HCT116 (cell line): ENCODE measurements at regions not wholly inside any gene's neighbourhood (a gene's known extent, or its start where the extent isn't known, plus 50 kb on each side); places are given as distances from the start of the nearest gene placed in this dataset.

Experiments used
- ATAC-seq: fragments of 200-7000 bp; cut with Tn5 transposase; 2 replicates; pipeline ENCODE4 v1.9.1; 2020; ENCODE audit warnings: mild to moderate bottlenecking, moderate library complexity
- BruUV-seq: library from RNA; stranded (reverse); fragments of 400-500 nt; replicated peaks from 2 replicates; lab custom pipeline; 2021; lab: Mats Ljungman, UMichigan
- CTCF ChIA-PET: fragments of 300-600 bp; sonication (Branson Sonifier 250); formaldehyde crosslinking; loops from one replicate; lab custom pipeline; 2021; ENCODE audit warnings: antibody characterized with exemption; lab: Charles Lee
- POLR2A ChIA-PET: fragments of 300-600, 350-600 bp; sonication (Branson Sonifier 250); formaldehyde crosslinking; loops from one replicate; lab custom pipeline; 2021; ENCODE audit warnings: antibody characterized with exemption; lab: Charles Lee
- RAD21 ChIA-PET, 2 experiments: fragments of 300-600 bp; sonication (Branson Sonifier 250); formaldehyde crosslinking; loops; one replicate each; lab custom pipeline; 2023; ENCODE audit warnings: low total read pairs in 2 of 2; ENCODE audit not compliant: uncharacterized antibody in 2 of 2, unreplicated experiment in 2 of 2, low non-redundant PET in 1 of 2; lab: Charles Lee
- DNase-seq: peaks from one replicate; pipeline ENCODE4 v3.0.0-alpha.2; 2010; ENCODE audit warnings: low read depth, low spot score
- H2AFZ ChIP-seq: fragments of 200-600 bp; shearing (Covaris generic), sonication (generic); 2 replicates; pipeline ENCODE4 v1.6.1; 2017; ENCODE audit warnings: low read depth, mixed run types, mixed read lengths, antibody characterized with exemption, low read length; ENCODE audit not compliant: poor library complexity, severe bottlenecking
- H3K27ac ChIP-seq: 2 replicates; pipeline ENCODE4 v1.5.1; 2012; ENCODE audit warnings: low read depth, low read length
- H3K27me3 ChIP-seq: fragments of 200-600 bp; sonication (generic); 2 replicates; pipeline ENCODE4 v1.6.1; 2016; ENCODE audit warnings: mixed run types, low read length, mixed read lengths; ENCODE audit not compliant: insufficient read depth
- H3K36me3 ChIP-seq, 2 experiments: fragments of 200-500 bp in 1 of 2; fragments of 200-600 bp in 1 of 2; sonication (Bioruptor generic) in 1 of 2; sonication (generic) in 1 of 2; 2 replicates each; pipeline versions ENCODE4 v1.5.1 to v1.6.1; 2014 to 2016; ENCODE audit warnings: low read length in 2 of 2, inconsistent platforms in 1 of 2, mixed read lengths in 1 of 2, mixed run types in 1 of 2; ENCODE audit not compliant: insufficient read depth in 2 of 2, control insufficient read depth in 1 of 2
- H3K4me1 ChIP-seq, 2 experiments: fragments of 200-600 bp in 1 of 2; sonication (generic) in 1 of 2; 2 replicates each; pipeline versions ENCODE4 v1.5.1 to v1.6.1; 2012 to 2017; ENCODE audit warnings: low read length in 2 of 2, inconsistent platforms in 1 of 2, mild to moderate bottlenecking in 1 of 2, mixed read lengths in 1 of 2, mixed run types in 1 of 2, moderate library complexity in 1 of 2; ENCODE audit not compliant: insufficient read depth in 2 of 2, control insufficient read depth in 1 of 2
- H3K4me2 ChIP-seq: fragments of 200-600 bp; sonication (generic); 2 replicates; pipeline ENCODE4 v1.6.1; 2017; ENCODE audit warnings: mixed run types, low read length, mixed read lengths
- H3K4me3 ChIP-seq, 2 experiments: fragments of 200-600 bp in 1 of 2; sonication (generic) in 1 of 2; replicated peaks in 1 of 2; 2 replicates each; pipeline ENCODE4 v1.5.1; 2011 to 2016; ENCODE audit warnings: low read length in 2 of 2, control low read depth in 1 of 2, low read depth in 1 of 2, mild to moderate bottlenecking in 1 of 2, mixed read lengths in 1 of 2, mixed run types in 1 of 2
- H3K79me2 ChIP-seq: fragments of 200-600 bp; sonication (generic); 2 replicates; pipeline ENCODE4 v1.6.1; 2017; ENCODE audit warnings: mild to moderate bottlenecking, mixed run types, low read length, moderate library complexity, mixed read lengths; ENCODE audit not compliant: insufficient read depth
- H3K9ac ChIP-seq: fragments of 200-600 bp; sonication (generic); 2 replicates; pipeline ENCODE4 v1.6.1; 2016; ENCODE audit warnings: low read length, mixed read lengths
- H3K9me2 ChIP-seq: fragments of 200-600 bp; sonication (generic), shearing (Covaris generic); 2 replicates; pipeline ENCODE4 v1.6.1; 2017; ENCODE audit warnings: mixed run types, mild to moderate bottlenecking, moderate library complexity; ENCODE audit not compliant: insufficient read depth
- H3K9me3 ChIP-seq, 2 experiments: fragments of 200-500 bp in 1 of 2; fragments of 200-600 bp in 1 of 2; sonication (Bioruptor generic) in 1 of 2; sonication (generic) in 1 of 2; 2 replicates each; pipeline ENCODE4 v1.6.1; 2014 to 2017; ENCODE audit warnings: low read length in 2 of 2, mixed read lengths in 2 of 2, inconsistent platforms in 1 of 2, low read depth in 1 of 2, mild to moderate bottlenecking in 1 of 2, mixed run types in 1 of 2, moderate library complexity in 1 of 2; ENCODE audit not compliant: control insufficient read depth in 1 of 2, insufficient read depth in 1 of 2
- H4K20me1 ChIP-seq: fragments of 200-600 bp; sonication (generic), shearing (Covaris generic); 2 replicates; pipeline ENCODE4 v1.6.1; 2017; ENCODE audit warnings: mixed run types, mild to moderate bottlenecking, moderate library complexity; ENCODE audit not compliant: insufficient read depth
- CEBPB ChIP-seq: IDR thresholded peaks from 2 replicates; pipeline ENCODE4 v1.6.1; 2012; ENCODE audit warnings: low read depth
- EZH2 ChIP-seq: fragments of 200-600 bp; sonication (generic); IDR thresholded peaks from 2 replicates; pipeline ENCODE4 v1.6.1; 2017; ENCODE audit warnings: antibody characterized with exemption, mixed run types
- EZH2phosphoT487 ChIP-seq: fragments of 200-600 bp; IDR thresholded peaks from 2 replicates; pipeline ENCODE4 v1.6.1; 2018; ENCODE audit warnings: antibody characterized with exemption, borderline replicate concordance
- FOSL1 ChIP-seq: IDR thresholded peaks from 2 replicates; pipeline ENCODE4 v1.6.1; 2012; ENCODE audit warnings: low read depth
- POLR2A ChIP-seq: IDR thresholded peaks from 2 replicates; pipeline ENCODE4 v1.7.0; 2011; ENCODE audit warnings: borderline replicate concordance; ENCODE audit not compliant: insufficient read depth, insufficient read length; ENCODE audit errors: extremely low read depth
- RAD21 ChIP-seq: IDR thresholded peaks from 2 replicates; pipeline ENCODE4 v1.6.1; 2012; ENCODE audit warnings: low read depth, mild to moderate bottlenecking
- SIN3A ChIP-seq: IDR thresholded peaks from 2 replicates; pipeline ENCODE4 v1.6.1; 2012; ENCODE audit warnings: low read depth
- SP1 ChIP-seq: IDR thresholded peaks from 2 replicates; pipeline ENCODE4 v1.6.1; 2012; ENCODE audit warnings: low read depth
- SRF ChIP-seq: IDR thresholded peaks from 2 replicates; pipeline ENCODE4 v1.6.1; 2012; ENCODE audit warnings: low read depth
- YY1 ChIP-seq: IDR thresholded peaks from 2 replicates; pipeline ENCODE4 v1.6.1; 2011; ENCODE audit warnings: low read length, low read depth, moderate library complexity, mild to moderate bottlenecking; ENCODE audit not compliant: insufficient replicate concordance; ENCODE audit errors: extremely low read depth
- ZFX ChIP-seq: fragments of 450-650 bp; IDR thresholded peaks from 2 replicates; pipeline ENCODE4 v1.6.1; 2017
- ZNF274 ChIP-seq: fragments of 200-500 bp; sonication (Bioruptor generic); IDR thresholded peaks from 2 replicates; pipeline ENCODE4 v1.6.1; 2014; ENCODE audit warnings: mild to moderate bottlenecking, low read depth, low read length, inconsistent platforms
- intact Hi-C: fragments of 100-400 bp; cut with micrococcal nuclease; formaldehyde crosslinking; loops from 2 replicates; pipeline ENCODE4 v1.10.0; 2022
- TF ChIP-seq, protein P1 (sequence below): IDR thresholded peaks from 2 replicates; pipeline ENCODE4 v1.6.1; 2012; ENCODE audit warnings: low read depth

DNA sequence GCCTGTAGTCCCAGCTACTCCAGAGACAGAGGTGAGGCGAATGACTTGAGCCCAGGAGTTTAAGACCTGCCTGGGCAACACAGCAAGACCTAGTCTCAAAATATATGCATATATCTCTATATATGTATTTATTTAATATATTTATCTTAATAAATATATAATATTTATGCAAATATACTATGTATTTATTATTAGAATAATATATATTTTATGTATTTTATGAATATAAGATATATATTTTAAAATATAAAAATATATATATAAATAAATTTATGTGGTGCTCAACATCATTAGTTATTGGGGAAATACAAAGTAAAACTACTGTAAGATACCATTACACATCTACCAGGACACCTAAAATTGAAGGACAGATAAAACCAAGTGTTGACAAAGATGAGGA is 58.1 kb upstream of the IPO5 start (continued):
- TF ChIP-seq ZFX (no peak), EZH2phosphoT487 (no peak), YY1 (no peak), ZNF274 (no peak), SP1 (no peak), CEBPB (no peak), FOSL1 (no peak), EZH2 (no peak), SIN3A (no peak), RAD21 (no peak)
- TF ChIP-seq, all 23 proteins: peak for 0

DNA sequence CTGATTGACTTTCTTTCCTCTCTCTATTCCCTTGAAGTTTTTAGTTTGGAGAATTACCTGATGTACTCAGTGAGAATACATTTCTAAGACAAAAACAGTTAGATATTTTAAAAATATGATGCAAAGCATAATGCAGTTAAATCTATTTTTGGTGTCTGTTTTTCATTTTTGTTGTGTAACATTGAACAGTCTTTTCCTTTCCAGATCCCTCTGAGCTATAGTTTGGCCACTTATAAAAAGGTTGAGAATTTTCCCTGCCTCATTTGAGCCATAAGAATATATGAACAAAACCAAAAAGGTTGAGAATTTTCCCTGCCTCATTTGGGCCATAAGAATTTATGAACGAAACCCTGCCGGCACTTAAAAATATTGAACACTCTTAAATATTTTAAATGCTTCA is 57.0 kb upstream of the IPO5 start:
- no TSS peak for BruUV-seq
- Histone ChIP-seq H3K36me3 (no peaks in the 10 kb centered on the region), H3K9me2 (no peaks in the 10 kb centered on the region), H3K4me3 (no peak overlapping the region), H3K27me3 (no peaks in the 10 kb centered on the region), H4K20me1 (no peaks in the 10 kb centered on the region), H3K9me3 (no peaks in the 10 kb centered on the region), H3K27ac (no peak overlapping the region), H3K79me2 (no peaks in the 10 kb centered on the region), H3K9ac (no peak overlapping the region), H3K4me1 (no peaks in the 10 kb centered on the region), H2AFZ (no peak overlapping the region), H3K4me2 (no peak overlapping the region)
- TF ChIP-seq YY1 (no peak), POLR2A (no peak), RAD21 (no peak), SIN3A (no peak), SRF (no peak)
- TF ChIP-seq, protein P1, sequence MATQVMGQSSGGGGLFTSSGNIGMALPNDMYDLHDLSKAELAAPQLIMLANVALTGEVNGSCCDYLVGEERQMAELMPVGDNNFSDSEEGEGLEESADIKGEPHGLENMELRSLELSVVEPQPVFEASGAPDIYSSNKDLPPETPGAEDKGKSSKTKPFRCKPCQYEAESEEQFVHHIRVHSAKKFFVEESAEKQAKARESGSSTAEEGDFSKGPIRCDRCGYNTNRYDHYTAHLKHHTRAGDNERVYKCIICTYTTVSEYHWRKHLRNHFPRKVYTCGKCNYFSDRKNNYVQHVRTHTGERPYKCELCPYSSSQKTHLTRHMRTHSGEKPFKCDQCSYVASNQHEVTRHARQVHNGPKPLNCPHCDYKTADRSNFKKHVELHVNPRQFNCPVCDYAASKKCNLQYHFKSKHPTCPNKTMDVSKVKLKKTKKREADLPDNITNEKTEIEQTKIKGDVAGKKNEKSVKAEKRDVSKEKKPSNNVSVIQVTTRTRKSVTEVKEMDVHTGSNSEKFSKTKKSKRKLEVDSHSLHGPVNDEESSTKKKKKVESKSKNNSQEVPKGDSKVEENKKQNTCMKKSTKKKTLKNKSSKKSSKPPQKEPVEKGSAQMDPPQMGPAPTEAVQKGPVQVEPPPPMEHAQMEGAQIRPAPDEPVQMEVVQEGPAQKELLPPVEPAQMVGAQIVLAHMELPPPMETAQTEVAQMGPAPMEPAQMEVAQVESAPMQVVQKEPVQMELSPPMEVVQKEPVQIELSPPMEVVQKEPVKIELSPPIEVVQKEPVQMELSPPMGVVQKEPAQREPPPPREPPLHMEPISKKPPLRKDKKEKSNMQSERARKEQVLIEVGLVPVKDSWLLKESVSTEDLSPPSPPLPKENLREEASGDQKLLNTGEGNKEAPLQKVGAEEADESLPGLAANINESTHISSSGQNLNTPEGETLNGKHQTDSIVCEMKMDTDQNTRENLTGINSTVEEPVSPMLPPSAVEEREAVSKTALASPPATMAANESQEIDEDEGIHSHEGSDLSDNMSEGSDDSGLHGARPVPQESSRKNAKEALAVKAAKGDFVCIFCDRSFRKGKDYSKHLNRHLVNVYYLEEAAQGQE = no peak
- CTCF ChIA-PET = no interaction called here
- intact Hi-C loops = no loop called here
- RAD21 ChIA-PET = no interaction called here
- POLR2A ChIA-PET = no interaction called here
- ATAC-seq (no peak), DNase-seq (no peak)
